PC-9 (cell line): ENCODE measurements at regions not wholly inside any gene's neighbourhood (a gene's known extent, or its start where the extent isn't known, plus 50 kb on each side); places are given as distances from the start of the nearest gene placed in this dataset.

Experiments used
- EZH2 ChIP-seq: fragments of 200-600 bp; sonication (generic); IDR thresholded peaks from 2 replicates; pipeline ENCODE4 v1.8.0; 2017; ENCODE audit warnings: antibody characterized with exemption, low read depth
- TF ChIP-seq, protein P1 (sequence below): fragments of 200-600 bp; sonication (generic); conservative IDR thresholded peaks from 2 replicates; pipeline ENCODE4 v1.6.1; 2017; ENCODE audit warnings: mixed run types, antibody characterized with exemption, mild to moderate bottlenecking, moderate library complexity

DNA sequence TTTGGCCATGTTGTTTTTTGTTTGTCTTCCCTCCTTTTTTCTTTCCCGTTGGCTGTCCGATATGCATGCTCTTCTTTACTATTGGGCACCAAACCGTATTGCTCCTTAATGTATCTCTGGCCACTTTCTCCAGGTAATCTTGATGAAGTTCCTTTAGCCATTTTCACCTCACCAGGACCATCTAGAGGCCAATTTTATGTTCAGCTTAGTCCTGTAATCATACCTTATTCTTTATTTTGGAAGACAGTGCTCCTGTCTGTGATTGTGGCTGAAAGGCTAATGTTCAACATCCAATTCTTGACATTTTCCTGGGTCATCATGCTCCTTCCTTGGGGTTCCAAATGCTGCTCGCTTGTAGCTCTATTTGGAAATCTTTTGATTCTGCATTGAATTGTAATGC is 169.5 kb downstream of the S1PR1 start:
- TF ChIP-seq, protein P1, sequence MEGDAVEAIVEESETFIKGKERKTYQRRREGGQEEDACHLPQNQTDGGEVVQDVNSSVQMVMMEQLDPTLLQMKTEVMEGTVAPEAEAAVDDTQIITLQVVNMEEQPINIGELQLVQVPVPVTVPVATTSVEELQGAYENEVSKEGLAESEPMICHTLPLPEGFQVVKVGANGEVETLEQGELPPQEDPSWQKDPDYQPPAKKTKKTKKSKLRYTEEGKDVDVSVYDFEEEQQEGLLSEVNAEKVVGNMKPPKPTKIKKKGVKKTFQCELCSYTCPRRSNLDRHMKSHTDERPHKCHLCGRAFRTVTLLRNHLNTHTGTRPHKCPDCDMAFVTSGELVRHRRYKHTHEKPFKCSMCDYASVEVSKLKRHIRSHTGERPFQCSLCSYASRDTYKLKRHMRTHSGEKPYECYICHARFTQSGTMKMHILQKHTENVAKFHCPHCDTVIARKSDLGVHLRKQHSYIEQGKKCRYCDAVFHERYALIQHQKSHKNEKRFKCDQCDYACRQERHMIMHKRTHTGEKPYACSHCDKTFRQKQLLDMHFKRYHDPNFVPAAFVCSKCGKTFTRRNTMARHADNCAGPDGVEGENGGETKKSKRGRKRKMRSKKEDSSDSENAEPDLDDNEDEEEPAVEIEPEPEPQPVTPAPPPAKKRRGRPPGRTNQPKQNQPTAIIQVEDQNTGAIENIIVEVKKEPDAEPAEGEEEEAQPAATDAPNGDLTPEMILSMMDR, result no peak
- no peak for TF ChIP-seq EZH2
